Activated CD4-positive, alpha-beta T cell treated with anti-CD3 and anti-CD28 coated beads, Interleukin-10, Interleukin-2, amounts not matched to agents 100 ng/mL and 50 ng/mL, durations not matched to agents 16 hours and 8 hours (primary cell): ENCODE measurements at regions not wholly inside any gene's neighbourhood (a gene's known extent, or its start where the extent isn't known, plus 50 kb on each side); places are given as distances from the start of the nearest gene placed in this dataset.

Experiments
- DNase-seq: peaks from one replicate; pipeline ENCODE4 v3.0.0-alpha.2; 2020

DNA sequence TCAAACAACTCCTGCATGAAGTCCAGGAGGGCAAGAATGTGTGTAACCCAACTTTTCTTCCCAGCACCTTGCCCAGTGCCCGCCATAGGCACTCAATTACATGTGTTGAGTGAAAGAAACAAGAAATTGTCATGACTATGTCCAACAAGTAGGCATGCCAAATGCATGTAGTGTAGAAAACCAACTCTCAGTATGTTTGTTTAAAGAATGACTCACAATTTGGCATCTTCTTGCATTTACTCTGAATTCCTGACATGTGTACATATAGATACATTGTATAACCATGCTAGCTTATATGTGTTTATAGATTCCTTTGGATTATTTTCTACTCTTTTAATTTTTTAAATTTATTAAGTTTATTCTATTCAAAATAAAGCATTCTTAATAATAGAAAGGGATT lies 305.0 kb downstream of the EFNB2 start:
- DNase-seq, result no peak

DNA sequence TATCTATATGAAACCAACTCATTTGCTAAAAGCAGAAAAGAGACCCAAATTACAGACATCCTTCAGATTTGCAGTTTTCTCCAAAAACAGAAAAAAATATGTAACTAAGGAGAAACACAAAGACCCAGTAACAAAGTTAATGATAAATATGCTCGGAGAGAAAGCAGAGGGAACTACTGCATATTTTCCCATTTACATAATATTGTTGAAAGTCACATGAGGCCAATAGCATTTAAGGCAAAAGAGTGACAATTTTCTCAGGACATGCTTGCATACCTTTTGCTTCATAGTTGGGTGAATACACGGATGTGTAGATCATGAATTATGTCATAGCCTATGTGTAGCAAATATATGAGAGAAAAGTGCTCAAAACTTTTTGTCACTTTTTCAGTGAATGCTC lies 310.3 kb downstream of the EFNB2 start:
- DNase-seq, result no peak

DNA sequence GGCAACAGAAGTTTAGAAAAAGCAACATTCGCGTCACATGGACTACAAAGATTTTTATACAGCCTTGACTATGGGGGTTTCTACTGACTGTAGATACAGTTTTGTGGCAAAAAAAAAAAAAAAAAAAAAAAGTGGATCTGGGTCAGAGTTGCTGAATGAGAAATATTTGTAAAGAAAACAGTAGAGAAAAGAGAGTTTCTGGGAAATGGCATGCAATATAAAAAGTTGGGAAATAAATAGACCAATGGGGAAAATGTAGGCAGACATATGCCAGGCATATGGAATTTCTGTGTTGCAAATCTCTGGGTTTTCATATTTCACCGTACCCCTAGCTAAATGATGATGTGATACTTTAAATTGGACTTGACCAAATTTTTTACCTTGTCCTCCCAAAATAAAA lies 315.3 kb downstream of the EFNB2 start:
- DNase-seq, result no peak

- no peak for DNase-seq
Measured at GRCh38 chr13:106213028-106213757, 322.3 kb downstream of the EFNB2 start.

- DNase-seq, result no peak
Measured at GRCh38 chr13:106212386-106213010, 323.0 kb downstream of the EFNB2 start.

- no peak for DNase-seq
Measured at GRCh38 chr13:106210324-106210723, 325.1 kb downstream of the EFNB2 start.

GRCh38 chr13:106205871-106206270 lies 329.6 kb downstream of the EFNB2 start:
- no peak for DNase-seq

DNA sequence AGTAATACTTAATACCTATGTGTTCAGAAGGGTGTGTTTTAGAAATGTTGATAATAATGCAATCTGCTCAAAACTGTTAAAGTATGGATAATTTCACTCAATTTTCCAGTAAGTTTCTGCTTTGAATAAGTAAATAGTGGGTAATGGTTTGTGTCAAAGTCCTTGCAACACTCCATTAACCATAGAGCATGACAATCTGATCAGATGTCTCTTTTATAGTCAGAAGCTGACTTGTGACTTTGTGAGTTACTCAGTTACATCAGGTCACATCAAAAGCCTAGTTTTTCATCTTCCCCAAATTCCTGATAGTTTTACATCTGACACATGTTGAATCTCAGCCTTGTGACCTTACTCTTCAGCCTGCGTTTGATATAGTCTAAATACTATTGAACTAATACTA lies 338.0 kb downstream of the EFNB2 start:
- DNase-seq, result no peak

DNA sequence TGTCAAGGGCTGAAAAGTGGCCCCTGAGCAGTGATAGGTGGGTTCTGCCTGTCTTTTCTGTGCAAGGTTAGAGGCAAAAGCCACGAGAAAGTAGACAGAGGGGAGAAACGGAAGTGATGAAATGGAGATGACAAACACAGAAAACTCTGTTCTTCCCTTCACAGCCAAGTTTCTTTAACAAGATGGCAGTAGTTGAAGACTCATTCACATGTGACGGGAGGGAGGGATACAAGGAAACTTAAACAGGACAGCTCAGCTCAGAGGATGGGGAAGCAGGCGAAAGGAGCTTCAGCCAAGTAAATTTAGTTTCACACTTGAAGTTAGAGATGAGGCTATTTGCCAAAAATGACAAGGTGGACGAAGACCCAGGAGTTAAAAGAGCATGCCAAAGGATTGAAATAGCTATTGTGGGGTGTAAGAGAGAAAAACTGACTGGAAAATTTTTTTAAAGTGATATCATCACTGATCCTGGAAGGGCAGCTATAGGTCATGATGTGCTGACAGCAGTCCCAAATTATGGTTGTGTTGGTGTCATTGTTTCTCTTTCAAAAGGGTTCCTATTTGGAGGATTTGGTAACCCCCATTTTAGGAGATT lies 347.9 kb downstream of the EFNB2 start:
- DNase-seq, result no peak

GRCh38 chr13:106187101-106187500 lies 348.4 kb downstream of the EFNB2 start:
- no peak for DNase-seq

DNA sequence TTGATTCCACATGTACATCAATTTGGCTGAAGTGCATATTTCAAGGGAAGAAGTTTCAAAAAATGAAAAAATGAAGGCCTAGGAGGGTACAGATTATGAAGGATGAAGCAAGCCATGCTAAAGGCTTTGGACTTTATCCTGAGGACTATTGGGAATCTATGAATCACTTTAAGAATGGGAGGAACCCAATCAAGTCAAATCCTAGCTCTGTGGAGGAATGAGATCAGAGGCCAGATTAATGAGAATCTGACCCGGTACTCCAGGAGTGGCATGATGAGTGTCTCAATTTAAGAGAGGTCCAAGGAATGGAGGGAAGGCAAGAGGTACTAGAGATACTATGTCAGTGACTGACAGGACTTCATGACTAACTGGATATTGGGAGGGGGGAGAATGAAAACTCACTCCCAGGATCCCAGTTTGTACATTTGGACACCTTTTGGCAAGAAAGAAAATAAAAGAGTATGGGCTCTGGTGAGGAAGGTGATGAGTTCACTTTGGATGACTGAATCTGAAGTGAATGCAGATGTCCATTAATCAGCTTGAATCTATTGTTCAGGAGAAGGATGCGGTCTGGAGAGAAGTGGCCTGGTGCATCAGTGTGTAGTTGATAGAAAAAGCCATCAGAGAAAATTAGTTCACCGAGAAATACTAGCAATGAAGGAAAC lies 349.0 kb downstream of the EFNB2 start:
- DNase-seq, result no peak

DNA sequence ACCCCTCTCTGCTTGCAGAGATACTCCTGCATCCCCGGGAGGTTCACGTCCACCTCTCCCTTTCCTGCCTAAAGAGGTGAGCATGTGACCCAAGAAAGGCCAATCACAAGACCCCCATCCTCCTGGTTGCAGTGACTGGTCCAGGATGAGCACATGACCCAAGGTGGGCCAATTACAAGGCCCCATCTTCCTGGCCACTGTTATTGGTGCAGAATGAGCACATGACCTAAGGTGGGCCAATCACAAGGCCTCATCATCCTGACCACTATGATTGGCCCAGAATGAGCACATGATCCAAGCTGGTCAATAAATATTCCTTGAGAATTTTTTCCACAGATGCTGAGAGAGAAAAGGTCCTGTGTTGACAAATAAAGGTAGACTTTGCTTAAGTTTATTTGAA lies 350.7 kb downstream of the EFNB2 start:
- no peak for DNase-seq

GRCh38 chr13:106183410-106184065 lies 351.9 kb downstream of the EFNB2 start:
- DNase-seq, result no peak

GRCh38 chr13:106182404-106182803 lies 353.1 kb downstream of the EFNB2 start:
- no peak for DNase-seq

DNA sequence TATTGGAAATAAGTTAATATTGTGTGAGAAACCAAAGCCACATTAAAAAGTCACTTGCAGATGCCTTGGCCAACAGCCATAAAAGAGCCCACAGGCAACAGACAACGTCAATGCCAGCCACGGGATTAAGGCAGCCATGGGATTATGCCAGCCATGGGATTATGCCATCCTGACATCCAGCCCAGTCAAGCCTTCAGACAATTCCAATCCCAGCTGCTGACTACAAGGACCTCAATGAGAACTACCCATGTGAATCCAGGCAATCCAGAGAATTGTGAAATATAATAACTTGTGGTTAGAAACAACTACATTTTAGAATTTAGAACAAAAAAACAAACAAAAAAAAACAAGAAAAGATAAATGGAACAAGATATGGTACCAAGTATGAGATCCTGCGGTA lies 356.6 kb downstream of the EFNB2 start:
- no peak for DNase-seq

DNA sequence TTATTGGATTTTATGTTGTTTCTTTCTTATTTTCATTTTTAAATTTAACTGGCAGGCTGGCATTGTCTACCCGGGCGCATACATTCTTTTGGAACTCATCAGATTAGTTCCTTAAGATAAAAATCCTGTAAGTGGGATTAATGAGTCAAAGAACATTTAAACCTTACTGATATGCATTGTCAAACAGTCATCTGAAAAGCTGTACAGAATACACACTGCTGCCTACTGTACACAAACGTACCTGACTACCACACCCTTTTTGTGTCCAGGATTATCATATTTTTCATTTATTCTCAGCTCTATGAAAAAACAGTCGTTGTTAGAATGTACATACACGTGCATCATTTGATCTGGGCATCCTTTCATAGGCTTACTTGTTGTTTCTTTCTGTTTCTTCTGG lies 358.3 kb downstream of the EFNB2 start:
- DNase-seq, result no peak

- DNase-seq, result no peak
Measured at GRCh38 chr13:106176117-106176516, 359.3 kb downstream of the EFNB2 start.

DNA sequence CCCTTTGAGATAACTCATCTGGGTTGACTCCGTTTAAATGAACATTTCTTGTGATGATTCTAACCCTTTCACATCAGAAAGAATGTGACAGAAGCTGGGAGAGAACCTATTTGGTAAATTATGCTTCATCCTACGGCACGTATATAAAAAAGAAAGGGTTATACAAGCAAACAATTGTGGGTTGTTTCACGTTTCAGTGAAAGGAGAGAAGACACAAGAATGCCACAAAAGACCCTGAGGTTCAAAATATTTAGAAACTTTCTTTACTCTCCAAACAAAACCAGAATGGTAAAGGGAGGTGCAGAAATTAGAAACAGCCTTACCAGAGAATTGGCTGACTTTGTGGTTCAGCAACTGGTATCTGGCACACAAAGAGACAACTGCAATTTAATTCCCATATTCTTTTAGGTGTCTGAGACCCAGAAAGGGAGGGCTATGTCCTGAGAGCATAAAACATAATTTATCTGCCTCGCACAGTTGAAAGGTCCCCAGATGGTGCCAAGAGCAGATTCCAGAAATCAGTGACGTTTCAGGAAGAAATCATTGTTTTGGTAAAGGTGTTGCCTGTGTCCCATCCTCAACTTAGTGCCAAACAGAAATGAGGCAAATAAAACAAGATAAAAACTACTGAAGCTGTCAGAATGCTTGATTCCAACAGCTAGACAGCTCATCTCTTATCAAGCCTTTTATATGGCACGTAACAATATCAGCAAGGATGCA lies 361.4 kb downstream of the EFNB2 start:
- no peak for DNase-seq

DNA sequence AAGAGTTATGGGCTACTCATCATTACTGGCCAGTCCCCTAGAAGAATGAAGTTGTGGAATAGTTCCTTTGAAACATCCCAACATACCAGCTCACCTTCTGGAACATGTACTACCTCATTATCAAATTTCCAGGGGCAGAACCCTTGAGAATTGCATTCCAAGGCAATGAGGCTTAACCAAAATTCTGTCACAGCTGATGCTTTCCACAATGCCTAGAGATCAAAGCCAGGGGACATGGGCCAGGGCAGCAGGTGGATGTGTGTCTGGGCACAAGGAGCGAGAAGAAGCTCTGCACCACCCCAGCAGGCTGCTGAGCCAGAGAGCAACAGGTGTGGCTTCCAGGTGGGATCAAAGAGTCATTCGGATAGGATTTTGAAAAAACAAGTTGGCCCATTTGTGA lies 362.1 kb downstream of the EFNB2 start:
- DNase-seq, result no peak

DNA sequence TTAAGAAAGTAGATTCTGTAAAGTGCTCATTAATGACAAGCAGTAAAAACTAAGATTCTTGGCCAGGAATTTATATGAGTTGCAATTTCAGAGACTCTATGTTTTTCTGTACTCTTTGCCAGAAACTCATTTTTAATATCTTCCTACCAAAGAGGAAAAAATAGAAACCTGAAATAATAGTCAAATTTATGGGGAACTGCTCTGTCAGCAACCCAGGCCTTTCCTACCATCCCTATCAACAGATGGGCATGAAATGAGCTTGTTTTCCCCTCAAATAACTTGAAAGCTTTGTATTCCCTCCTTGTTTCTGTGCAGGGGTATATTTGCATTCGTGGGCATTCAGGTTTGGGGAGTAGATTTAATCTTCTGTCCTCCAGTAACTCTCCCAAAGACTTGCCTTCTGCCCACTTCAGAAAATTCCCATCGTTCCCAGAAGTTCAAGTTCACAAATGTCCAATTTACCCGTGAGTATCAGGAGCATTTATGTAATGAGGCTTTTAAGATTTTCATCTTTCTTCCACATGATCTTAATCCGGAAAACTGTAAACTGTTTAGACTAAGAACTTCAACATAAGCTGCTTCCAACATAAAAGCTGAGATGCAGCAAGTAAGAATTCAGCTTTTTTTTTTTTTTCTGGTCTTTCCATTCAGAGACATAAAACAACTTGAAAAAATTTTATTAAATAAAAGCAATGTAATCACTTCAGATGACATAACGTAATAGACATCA lies 363.1 kb downstream of the EFNB2 start:
- DNase-seq, result no peak

GRCh38 chr13:106163426-106163825 lies 372.0 kb downstream of the EFNB2 start:
- no peak for DNase-seq

- no peak for DNase-seq
Measured at GRCh38 chr13:106161146-106161545, 374.3 kb downstream of the EFNB2 start.
